ENCODE measurements at regions not wholly inside any gene's neighbourhood (a gene's known extent, or its start where the extent isn't known, plus 50 kb on each side); places are given as distances from the start of the nearest gene placed in this dataset.

GRCh38 chrX:4670606-4671005 is 957.2 kb upstream of the PRKX start:
- no peak for TF ChIP-seq EZH2 (IDR thresholded peaks at IDR 0.05; ENCODE audit: borderline replicate concordance, low read length)
- TF ChIP-seq, protein P1, sequence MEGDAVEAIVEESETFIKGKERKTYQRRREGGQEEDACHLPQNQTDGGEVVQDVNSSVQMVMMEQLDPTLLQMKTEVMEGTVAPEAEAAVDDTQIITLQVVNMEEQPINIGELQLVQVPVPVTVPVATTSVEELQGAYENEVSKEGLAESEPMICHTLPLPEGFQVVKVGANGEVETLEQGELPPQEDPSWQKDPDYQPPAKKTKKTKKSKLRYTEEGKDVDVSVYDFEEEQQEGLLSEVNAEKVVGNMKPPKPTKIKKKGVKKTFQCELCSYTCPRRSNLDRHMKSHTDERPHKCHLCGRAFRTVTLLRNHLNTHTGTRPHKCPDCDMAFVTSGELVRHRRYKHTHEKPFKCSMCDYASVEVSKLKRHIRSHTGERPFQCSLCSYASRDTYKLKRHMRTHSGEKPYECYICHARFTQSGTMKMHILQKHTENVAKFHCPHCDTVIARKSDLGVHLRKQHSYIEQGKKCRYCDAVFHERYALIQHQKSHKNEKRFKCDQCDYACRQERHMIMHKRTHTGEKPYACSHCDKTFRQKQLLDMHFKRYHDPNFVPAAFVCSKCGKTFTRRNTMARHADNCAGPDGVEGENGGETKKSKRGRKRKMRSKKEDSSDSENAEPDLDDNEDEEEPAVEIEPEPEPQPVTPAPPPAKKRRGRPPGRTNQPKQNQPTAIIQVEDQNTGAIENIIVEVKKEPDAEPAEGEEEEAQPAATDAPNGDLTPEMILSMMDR (IDR thresholded peaks at IDR 0.05; ENCODE audit: low read length), result no peak

Data from OCI-LY1 (cell line).